Amniotic stem cell (primary cell): ENCODE measurements at regions not wholly inside any gene's neighbourhood (a gene's known extent, or its start where the extent isn't known, plus 50 kb on each side); places are given as distances from the start of the nearest gene placed in this dataset.

Experiments used
- DNase-seq: peaks from one replicate; lab custom pipeline; 2025; lab: John Stamatoyannopoulos, UW

- DNase-seq, result no peak
Observed at GRCh38 chr16:82497139-82497538, 129.6 kb upstream of the CDH13 start.

GRCh38 chr16:82488460-82488859 is 138.3 kb upstream of the CDH13 start:
- no peak for DNase-seq

- DNase-seq, result no peak
Observed at GRCh38 chr16:82481455-82481854, 145.3 kb upstream of the CDH13 start.

GRCh38 chr16:82476786-82477185 is 150.0 kb upstream of the CDH13 start:
- no peak for DNase-seq

- no peak for DNase-seq
Observed at GRCh38 chr16:82470620-82471152, 156.1 kb upstream of the CDH13 start.

- DNase-seq, result no peak
Observed at GRCh38 chr16:82470016-82470415, 156.8 kb upstream of the CDH13 start.

- DNase-seq, result no peak
Observed at GRCh38 chr16:82464187-82464586, 162.6 kb upstream of the CDH13 start.

GRCh38 chr16:82460766-82461165 is 166.0 kb upstream of the CDH13 start:
- DNase-seq, result no peak

- DNase-seq, result no peak
Observed at GRCh38 chr16:82459580-82460256, 167.1 kb upstream of the CDH13 start.

- no peak for DNase-seq
Observed at GRCh38 chr16:82456683-82457082, 170.1 kb upstream of the CDH13 start.

GRCh38 chr16:82454566-82454965 is 172.2 kb upstream of the CDH13 start:
- DNase-seq, result no peak

- DNase-seq, result no peak
Observed at GRCh38 chr16:82454152-82454551, 172.6 kb upstream of the CDH13 start.

GRCh38 chr16:82452004-82452756 is 174.6 kb upstream of the CDH13 start:
- no peak for DNase-seq

GRCh38 chr16:82451449-82451848 is 175.3 kb upstream of the CDH13 start:
- DNase-seq, result no peak

- DNase-seq, result no peak
Observed at GRCh38 chr16:82440336-82440735, 186.4 kb upstream of the CDH13 start.

GRCh38 chr16:82439678-82440293 is 187.0 kb upstream of the CDH13 start:
- no peak for DNase-seq

- no peak for DNase-seq
Observed at GRCh38 chr16:82433042-82433441, 193.7 kb upstream of the CDH13 start.

GRCh38 chr16:82432261-82432660 is 194.5 kb upstream of the CDH13 start:
- no peak for DNase-seq

GRCh38 chr16:82425661-82426060 is 201.1 kb upstream of the CDH13 start:
- no peak for DNase-seq

- no peak for DNase-seq
Observed at GRCh38 chr16:82421851-82422250, 204.9 kb upstream of the CDH13 start.

GRCh38 chr16:82419332-82419731 is 207.4 kb upstream of the CDH13 start:
- DNase-seq, result no peak

- no peak for DNase-seq
Observed at GRCh38 chr16:82414476-82414875, 212.3 kb upstream of the CDH13 start.

- DNase-seq, result no peak
Observed at GRCh38 chr16:82412770-82413169, 214.0 kb upstream of the CDH13 start.
